Hypothalamus (tissue), 51 donors: ENCODE measurements at regions not wholly inside any gene's neighbourhood (a gene's known extent, or its start where the extent isn't known, plus 50 kb on each side); places are given as distances from the start of the nearest gene placed in this dataset.
"Not testable (repeated sequence)": the region's sequence is repeated elsewhere in the genome, so short reads cannot be mapped to it uniquely, and the experiment has no call there.

Experiments
- DNase-seq, 51 donors: peaks; one replicate each; lab custom pipeline; 2025; lab: John Stamatoyannopoulos, UW

DNA sequence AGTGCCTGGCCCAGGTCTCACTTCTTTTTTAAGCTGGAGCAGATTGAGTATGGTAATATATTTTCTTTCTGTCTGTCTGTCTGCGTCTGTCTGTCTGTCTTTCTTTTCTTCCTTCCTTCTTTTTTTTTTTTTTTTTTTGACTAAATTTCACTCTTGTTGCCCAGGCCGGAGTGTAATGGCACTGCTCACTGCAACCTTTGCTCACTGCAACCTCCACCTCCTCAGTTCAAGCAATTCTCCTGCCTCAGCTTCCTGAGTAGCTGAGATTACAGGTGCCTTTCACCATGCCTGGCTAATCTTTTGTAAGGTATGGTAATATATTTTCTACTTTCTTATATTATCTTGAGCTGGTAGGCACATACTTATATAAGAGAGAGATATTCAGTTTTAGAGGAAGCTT, 196.3 kb upstream of the MARCKS start:
- no peak for DNase-seq

DNA sequence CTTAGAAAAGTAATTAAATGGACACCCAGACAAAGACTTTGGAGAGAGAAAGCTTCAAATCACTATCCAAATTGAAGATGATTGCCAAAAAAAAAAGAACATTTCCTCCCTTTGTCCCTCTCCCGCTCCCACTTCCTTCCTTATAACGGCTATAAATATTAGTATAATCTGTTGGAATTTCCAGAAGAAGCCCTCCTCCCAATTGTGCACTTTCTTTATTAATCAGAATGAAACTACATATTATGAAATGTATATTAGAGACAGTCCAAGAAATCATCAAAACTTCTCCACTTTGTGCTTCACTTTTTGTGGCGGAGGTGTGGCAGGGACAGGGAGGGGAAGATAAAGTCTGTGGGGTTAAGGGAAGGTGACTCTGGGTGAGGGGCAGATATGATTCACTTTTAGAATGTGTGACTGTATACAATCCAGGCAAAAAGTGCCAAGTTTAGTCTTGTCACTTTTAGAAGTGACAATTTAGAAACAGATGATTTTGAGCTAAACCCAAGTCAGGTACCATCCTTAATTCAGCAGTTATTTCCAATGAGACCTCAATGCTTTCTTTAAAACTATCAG, 195.0 kb upstream of the MARCKS start:
- DNase-seq: no peak

DNA sequence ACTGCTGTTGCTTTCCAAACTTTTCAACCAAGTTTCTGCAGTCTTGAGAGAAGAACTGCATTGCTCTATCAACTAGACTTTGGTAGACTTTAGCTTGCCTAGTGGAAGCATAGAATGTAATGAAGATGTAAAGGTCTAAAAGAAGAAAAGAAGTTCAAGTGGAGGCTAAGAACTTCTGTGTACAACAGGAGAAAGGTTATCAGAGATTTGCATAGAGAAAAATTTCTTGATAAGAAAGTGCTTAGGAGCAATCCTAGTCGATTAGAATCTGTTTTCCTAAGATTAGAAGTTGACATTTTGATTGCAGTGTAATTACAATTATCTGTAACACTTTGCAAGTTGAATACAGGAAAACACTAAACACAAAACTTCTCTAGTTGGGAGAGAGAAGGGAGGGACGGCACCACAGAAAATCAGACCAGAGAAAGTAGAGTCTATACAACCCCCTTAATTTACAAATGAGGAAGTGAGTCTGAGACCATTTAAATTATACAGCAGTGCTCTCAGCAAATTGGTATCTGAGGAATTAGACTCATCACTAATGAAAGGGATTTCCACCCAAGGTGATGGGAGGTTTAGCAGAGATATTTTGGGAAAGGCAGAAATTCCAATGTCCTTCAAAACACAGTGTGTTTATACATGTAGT, 194.3 kb upstream of the MARCKS start:
- DNase-seq: no peak

DNA sequence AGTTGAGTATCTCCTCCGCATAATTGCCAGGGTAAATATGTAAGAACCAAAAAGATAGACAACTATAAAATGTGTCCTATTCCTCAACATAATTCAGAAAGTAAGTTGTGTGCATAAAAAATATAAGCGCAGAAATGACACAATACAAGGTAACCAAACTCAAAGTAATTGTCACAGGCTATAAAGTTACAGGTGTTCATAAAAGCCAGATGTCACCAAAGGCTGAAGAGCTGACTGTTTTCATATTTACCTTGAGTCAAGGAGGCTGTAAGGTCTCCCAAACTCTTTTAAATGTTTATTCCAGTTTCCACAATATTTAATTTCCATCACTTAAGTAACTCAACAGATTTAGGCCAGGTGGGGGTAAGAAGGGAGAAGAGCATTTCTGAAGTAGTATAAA, 192.2 kb upstream of the MARCKS start:
- DNase-seq: no peak

DNA sequence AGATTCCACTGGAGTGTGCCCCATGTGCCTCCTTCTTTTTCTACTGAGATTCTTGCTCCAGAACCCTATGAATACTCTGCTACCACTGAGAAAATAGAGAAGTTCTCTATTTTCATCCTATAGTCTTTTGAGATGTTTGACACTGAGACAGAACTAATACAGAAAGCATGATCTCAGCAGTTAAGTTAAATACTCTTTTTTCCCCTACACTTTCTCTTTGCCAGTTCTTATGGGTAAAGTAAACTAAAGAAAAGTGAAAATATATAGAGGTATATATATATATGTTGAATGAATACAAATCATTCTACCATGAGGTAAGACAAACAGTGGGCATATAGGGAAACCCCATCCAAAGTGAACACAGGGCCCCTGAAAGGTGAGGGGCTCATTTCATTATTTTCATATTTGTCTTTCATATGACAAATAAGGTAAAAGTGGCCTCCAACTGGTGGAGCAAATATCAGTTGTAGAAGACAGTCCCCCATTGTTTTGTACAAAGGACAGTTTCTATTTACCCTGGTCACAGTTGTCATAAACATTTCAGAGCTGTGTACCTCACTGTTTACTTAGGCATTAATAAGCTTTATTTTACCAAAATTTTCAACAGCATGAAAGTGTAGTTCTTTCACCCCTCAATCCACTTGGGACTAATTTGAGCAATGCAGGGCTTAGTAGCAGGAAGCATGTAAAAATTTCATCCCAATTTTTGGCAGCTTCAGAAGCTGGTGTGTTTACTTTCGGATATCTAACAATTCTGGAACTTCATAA, 188.3 kb upstream of the MARCKS start:
- DNase-seq: no peak

DNA sequence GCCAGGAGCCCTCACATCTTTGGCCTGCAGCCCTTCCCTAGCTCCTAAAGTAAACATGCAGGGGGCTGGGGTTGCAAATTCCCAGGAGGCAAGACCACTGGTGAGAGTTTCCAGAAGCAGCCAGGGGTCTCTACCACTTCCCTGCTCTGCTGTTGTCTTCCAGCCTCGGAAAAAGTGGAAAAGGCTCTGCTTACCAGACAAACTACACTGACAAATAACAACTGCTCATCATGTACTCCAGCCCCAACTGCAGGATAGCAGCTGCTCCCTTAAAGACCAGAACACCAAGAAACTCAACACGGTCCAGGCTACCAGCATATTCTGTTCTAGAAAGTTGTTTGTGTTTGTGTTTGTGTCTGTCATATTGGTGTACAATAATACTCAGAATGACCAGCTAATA, 187.5 kb upstream of the MARCKS start:
- no peak for DNase-seq

DNA sequence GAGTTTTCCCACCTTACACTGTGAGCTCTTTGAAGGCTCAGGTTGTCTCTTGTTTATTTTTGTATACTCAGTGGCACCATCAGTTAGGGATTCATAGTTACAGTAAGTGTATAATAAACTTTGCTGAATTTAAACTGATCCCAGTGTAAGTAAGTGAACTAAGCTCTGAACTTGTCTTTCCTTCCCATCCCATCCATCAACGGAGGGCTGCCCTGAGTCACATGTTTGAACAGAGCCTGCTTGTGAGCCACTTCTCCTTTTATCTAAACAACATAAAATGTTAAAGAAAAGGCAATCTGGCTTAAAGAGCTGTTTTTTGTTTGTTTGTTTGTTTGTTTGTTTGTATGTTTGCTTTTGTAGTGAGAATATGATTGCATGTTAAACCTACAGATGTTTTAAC, 185.7 kb upstream of the MARCKS start:
- peak in 1 of 51 donors; percentile 0 for DNase-seq

DNA sequence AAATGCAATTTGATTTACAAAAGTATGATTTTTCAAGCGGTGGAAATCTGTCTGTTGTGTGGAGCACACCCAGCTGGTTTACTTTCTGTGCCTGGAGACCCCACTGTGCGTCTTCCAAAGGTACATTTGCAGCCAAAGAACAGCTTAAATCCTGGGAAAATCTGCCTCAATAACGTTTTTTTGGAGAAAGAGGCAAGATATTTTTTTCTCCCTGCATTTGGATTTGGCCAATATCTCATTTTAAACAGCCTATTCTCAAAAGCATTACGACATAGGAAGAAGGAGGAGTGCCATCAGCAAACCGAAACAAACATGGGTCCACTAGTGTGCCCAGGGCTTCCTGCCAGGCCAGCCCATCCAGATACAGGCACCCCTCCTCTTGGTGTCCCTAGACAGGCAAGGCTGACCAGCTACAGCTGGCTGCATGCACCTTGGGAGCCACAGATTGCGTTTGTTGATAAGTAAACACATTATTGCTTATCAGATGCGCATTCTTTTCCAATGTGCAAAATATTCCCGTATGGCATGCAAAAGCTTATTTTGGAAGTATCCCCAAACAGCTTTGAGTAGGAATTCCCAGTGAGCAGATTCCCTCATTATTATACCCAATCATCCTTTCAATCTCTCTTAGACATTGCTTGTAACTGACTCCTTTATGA, 184.5 kb upstream of the MARCKS start:
- peak in 13 of 51 donors; percentile 2 to 31 (median 9) for DNase-seq

DNA sequence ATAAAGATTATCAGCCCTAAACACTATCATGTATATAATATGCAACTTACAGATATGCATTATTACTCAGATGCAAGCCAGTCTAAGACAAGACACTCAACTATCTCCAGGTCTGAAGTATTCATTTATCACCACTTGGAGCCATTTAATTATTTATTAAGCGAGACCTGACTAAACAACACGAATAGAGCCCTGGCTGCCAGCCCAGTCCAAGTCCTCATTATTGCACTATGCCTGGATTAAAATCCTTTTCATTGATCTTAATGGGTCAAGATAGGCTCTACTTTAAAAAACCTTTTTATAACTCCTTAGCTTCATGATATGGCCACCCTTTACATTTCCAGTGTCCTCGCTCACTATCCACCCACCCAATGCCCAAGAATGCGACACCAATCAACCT, 183.1 kb upstream of the MARCKS start:
- no peak for DNase-seq

DNA sequence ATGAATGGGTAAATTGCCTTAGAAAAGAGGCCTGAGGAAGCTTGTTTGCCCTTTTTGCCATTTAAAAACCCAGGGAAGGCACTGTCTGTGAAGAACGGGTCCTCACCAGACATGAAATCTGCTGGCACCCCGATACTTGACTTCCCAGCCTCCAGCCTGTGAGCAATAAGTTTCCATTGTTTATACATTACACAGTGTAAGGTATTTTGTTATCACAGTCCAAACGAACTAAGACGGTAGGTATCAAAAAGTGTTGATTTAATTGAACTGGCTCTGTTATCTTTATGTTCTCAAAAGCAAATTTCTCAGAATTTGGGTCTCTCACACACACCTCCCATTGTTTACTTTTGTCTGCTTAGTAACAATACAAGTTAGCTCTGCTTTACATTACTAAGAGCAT, 181.1 kb upstream of the MARCKS start:
- no peak for DNase-seq

DNA sequence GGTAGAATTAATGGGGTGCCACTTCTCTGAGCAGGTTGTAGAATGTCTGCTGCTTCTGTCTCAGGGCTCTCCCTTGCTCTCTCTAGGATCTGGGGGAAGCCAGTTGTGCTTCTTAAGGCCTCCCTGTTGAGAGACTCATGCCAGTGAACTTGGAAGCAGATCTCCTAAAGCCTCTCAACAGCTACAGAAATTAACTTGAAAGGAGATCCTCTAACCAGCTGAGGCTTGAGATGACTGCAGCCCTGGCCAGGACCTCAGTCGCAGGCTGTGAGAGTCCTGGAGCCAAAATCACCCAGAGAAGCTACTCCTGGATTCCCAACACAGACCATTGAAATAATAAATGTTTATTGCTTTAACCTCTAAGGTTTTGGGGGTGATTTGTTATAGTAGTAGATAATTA, 180.2 kb upstream of the MARCKS start:
- no peak for DNase-seq

DNA sequence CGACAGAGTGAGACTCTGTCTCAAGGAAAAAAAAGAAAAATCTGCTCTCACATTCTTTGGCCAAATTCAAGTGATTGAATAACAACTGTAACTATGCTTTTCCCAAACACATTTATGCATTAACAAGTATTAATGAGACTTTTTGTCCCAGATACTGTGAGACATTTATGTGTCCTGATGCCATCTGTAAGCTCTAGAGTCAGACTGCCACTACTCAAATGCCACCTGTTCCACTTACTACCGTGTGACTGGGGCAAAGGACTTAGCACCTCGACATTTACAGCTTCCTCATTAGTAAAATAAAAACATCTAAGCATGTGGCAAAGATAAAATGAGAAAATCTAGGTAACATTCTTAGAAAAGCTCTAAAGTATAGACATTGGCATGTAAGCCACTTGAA, 178.1 kb upstream of the MARCKS start:
- DNase-seq: no peak

DNA sequence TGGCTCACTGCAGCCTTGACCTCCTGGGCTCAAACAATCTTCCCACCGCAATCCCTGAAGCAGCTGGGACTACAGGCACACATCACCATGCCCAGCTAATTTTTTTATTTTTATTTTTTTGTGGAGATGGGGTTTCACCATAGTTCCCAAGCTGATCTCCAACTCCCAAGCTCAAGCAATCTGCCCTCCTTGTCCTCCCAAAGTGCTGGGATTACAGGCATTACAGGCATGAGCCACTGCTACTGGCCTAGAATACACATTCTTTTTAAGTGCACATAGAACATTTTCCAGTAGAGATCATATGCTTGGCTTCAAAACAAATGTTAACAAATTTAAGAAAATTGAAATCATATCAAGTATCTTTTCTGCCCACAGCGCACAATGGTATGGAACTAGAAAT, 176.8 kb upstream of the MARCKS start:
- no peak for DNase-seq

DNA sequence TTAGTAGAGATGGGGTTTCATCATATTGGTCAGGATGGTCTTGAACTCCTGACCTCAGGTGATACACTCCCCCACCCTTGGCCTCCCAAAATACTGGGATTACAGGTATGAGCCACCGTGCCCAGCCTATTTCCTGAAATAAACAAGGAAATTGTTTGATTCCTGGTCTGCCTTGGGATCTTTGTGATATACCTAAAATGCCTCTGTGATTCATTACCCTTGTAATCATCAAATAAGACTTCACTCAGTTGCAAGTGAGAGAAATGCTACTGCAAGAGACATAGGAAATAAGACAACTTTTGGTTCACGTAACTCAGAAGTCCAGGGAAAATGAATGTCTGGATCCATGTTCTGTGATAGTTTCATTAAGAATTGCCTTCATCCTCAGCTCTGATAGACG, 173.2 kb upstream of the MARCKS start:
- no peak for DNase-seq

DNA sequence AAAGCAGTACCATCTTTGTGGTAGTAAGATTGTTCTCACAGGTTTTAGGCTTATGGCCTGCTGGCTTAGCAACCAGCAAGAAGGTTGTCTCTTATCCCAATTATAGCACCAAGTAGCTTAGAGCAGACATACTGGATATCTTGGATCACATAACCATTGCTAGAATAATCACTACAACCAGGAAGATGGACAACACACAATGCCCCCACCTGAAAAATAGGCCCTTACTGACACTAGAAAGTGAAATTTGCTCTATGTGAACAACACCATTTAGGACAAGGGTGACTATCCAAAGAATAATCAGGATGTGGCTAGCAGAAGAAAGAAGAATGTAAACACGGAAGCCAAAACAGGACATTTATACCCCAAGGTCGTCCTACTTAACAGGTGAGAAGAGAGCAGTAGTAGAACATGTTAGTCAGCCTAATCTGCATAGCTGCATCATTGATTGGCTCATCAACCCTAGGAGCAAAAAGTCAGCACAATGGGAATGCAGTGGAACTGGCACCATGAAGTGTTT, 172.7 kb upstream of the MARCKS start:
- DNase-seq: no peak

DNA sequence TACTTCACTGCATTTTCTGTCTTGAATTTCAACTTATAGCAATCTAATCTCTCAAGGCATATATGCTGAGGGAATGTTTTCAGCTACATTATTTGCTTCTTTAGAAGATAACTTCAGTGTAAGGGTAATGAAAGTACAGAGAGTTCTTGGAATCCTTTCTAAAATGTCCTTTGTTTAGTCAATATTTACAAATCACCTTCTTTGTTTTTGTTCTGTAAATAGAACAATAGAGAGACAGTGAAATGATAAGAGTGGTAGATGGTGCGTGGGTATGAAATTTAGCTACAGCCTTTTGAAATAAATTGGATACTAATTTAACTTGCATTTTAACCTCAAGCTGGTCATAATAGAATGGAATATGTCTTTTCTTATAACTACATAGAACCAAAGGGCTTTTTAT, 171.1 kb upstream of the MARCKS start:
- DNase-seq: no peak

DNA sequence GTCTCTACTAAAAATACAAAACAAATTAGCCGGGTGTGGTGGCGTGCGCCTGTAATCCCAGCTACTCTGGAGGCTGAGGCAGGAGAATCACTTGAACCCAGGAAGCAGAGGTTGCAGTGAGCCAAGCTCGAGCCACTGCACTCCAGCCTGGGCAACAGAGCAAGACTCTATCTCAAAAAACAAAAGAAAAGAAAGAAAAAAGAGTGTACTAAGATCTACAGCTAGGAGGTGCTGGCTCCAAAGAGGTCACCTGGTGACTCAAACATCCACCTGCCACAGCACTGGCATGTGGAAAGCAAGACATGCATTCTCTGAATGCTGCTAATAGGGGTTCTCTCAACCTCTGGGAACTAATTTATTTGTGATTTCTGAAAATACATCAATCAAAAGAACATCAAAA, 167.5 kb upstream of the MARCKS start:
- not testable (repeated sequence) for DNase-seq

DNA sequence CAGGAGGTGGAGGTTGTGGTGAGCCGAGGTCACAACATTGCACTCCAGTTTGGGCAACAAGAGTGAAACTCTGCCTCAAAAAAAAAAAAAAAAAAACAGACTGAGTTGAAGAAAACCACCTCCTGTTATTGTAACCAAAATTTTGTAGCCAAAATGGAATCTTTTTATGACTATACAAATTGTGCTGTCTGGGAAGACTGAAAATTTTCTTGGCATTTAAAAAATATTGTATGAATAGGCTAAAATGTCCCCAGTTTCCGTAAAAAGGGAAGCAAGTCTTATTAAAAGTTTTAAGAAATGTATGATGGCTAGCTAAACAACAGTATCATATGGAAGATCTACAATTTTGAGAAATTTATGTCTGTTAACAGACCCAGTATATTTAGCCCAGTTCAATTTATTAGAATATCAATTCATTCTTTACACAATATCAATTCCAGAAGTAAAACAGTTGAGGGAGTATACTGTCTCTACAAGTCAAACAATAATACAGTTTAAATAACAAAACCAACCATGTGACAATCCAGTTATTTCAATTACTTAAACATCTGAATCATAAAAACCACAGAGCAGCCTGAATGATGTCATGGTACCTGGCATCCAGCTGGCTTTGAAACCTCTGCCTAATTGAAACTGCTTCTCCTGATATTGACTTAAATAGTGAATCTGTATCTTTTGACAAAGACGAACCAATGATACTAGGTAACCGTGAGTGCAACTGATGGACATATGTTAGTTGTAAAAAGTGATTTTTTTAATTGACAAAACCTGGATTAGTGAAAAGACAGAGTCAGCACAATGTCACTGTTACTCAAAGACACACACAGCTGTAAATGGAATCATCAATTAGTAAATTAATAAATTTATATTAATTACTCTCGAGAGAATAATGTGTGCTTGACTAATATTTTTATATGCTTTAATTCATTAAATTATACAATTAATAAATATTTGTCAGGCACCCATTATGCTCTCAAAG, 166.6 kb upstream of the MARCKS start:
- no peak for DNase-seq

DNA sequence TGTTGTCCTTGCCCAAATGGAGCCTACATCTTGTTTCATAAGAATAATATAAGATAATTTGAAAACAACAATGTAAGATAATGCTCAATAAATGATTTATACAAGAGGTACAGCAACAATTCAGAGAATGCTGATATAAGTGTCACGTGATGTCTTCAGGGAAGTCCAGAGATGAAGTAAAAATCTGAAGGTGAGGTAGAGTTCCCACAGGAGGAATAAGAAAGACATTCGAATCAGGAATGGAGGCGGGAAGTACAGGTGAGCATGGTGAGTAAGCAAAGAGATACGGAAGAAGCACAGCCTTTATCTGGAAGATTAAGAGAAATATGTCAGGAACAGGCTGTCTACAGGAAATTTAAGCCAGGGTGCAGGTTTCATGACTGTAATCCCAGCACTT, 165.9 kb upstream of the MARCKS start:
- no peak for DNase-seq

DNA sequence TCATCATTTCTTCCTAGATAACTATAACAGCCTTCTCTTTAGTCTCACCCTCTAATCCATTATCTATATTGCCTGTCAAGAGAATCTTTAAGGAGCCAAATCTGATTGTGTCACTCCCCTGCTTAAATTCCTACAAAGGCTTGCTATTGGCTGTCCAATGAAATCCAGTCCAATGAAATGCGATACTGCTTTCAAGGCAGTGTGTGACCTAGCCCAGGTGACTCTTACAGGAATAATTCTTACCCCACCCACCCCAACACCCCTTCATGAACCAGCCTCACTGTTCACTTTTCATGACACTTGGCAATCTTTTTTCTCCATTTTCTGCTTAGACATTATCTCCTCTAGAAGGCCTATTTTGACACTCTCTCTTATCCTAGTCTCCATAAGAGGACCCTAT, 163.3 kb upstream of the MARCKS start:
- DNase-seq: no peak
